ENCODE measurements at regions not wholly inside any gene's neighbourhood (a gene's known extent, or its start where the extent isn't known, plus 50 kb on each side); places are given as distances from the start of the nearest gene placed in this dataset.
"Not testable (repeated sequence)": the region's sequence is repeated elsewhere in the genome, so short reads cannot be mapped to it uniquely, and the experiment has no call there.

DNA sequence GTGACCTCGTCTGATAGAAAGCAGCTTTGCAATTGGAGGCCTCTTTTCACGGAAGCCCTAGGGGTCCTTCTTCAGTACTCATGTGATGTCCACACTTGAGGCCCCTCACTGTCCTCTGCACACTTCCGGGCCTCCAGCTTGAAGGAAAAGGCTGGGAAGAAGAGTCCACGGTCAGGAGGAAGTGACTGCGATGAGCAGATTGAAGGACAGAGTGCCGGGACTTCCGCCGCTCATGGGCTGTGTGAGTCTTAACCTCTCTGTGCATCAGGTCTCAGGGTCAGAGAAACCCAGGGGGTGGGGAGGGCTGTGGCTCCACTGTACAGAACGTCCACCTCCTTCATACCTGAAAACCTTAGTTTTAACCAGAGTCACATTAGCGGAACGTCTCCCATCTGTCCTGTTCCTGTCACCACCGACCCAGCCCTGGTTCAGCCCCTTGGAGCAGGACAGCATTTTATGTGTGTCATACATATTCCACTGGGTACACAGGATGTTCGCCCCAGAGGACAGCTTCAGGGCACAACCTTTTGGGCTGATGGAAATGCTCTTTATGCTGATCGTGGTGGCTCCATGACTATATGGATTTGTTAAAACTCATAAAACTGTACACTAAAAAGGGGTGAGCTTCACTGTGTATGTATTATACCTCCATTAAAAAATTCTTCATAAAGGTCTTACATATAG is 51.0 kb upstream of the SORCS2 start:
- no peak for DNase-seq
- H3K36me3 ChIP-seq (replicated peaks; ENCODE audit: control insufficient read depth, insufficient read depth, low read length), result no peaks in the 10 kb centered on the region
- H3K4me3 ChIP-seq (ENCODE audit: insufficient read depth, low read depth, low read length), result no peak overlapping the region
- no peaks in the 10 kb centered on the region for H3K27me3 ChIP-seq (ENCODE audit: control insufficient read depth, insufficient read depth, low read length)

DNA sequence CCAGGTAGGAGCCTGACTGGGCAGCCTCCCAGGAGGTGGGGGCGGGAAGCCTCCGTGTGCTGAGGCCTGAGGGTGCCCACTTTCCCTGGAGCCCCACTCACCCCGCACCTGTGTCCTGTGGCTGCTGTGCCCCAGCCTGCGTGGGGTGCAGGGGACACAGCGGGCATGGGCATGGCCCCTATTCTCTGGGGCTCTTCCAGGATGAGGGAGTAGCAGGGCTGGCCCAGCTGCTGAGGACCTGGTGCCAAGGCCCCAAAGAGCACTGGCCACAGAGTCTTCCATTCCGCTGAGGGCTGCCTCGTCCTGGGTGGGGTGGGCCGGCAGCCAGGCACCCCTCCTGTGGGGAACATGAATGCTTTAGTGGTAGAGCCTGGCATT is 51.7 kb upstream of the SORCS2 start:
- DNase-seq, result no peak
- Histone ChIP-seq H3K27me3 (ENCODE audit: control insufficient read depth, insufficient read depth, low read length) (no peaks in the 10 kb centered on the region), H3K36me3 (replicated peaks; ENCODE audit: control insufficient read depth, insufficient read depth, low read length) (no peaks in the 10 kb centered on the region), H3K4me3 (ENCODE audit: insufficient read depth, low read depth, low read length) (no peak overlapping the region)

GRCh38 chr4:7140062-7140691 is 52.2 kb upstream of the SORCS2 start:
- peak; percentile 35 for DNase-seq
- H3K4me3 ChIP-seq (ENCODE audit: insufficient read depth, low read depth, low read length), result no peak overlapping the region
- no peaks in the 10 kb centered on the region for H3K27me3 ChIP-seq (ENCODE audit: control insufficient read depth, insufficient read depth, low read length)
- no peaks in the 10 kb centered on the region for H3K36me3 ChIP-seq (replicated peaks; ENCODE audit: control insufficient read depth, insufficient read depth, low read length)

GRCh38 chr4:7139167-7139982 is 53.0 kb upstream of the SORCS2 start:
- H3K4me3 ChIP-seq (ENCODE audit: insufficient read depth, low read depth, low read length), result no peak overlapping the region
- no peaks in the 10 kb centered on the region for H3K27me3 ChIP-seq (ENCODE audit: control insufficient read depth, insufficient read depth, low read length)
- no peaks in the 10 kb centered on the region for H3K36me3 ChIP-seq (replicated peaks; ENCODE audit: control insufficient read depth, insufficient read depth, low read length)
- peak; percentile 47 for DNase-seq

DNA sequence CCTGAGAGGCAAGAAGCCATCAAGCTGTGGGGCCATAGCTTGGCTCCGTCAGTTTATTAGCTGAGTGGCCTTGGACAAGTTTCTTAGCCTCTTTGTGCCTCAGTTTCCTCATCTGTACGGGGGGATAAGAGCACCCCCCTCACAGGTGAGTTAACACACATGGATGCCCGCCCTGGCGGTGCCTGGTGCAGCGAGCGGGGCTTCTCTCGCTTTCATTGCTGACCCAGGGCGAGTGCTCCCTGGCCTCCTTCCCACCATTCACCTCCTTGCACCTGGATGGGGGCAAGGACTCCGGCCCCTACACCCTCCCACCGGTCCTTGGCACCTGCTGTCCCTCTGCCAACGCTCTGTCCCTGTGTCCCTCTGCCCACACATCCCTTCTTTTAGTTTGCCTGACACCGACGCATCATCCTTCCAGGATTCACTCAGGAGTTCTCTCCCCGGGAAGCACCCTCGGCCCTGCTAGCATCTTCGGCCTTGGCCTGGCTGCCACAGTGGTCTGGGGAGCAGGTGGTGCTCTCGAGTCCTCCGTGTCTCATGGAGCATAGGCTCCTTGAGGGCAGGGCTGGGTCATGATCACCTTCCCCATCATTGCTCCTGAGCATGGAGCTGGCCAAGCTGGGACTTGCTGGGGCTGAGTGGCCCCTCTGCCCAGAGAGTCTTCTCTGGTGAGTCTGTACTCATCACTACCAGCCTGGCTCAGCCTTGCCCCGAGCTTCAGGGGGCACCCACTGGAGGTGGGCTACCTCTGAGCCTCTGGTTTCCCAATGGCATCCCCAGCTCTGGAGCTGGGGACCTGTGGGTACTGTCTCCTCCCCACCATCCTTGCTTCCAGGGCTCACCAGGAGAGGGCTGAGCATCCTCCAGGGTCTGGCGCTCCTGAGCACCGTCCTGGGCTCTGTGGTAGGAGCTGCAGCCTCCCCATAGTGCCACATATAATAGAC is 53.8 kb upstream of the SORCS2 start:
- Histone ChIP-seq H3K4me3 (ENCODE audit: insufficient read depth, low read depth, low read length) (no peak overlapping the region), H3K27me3 (ENCODE audit: control insufficient read depth, insufficient read depth, low read length) (no peaks in the 10 kb centered on the region), H3K36me3 (replicated peaks; ENCODE audit: control insufficient read depth, insufficient read depth, low read length) (no peaks in the 10 kb centered on the region)
- DNase-seq, result no peak

DNA sequence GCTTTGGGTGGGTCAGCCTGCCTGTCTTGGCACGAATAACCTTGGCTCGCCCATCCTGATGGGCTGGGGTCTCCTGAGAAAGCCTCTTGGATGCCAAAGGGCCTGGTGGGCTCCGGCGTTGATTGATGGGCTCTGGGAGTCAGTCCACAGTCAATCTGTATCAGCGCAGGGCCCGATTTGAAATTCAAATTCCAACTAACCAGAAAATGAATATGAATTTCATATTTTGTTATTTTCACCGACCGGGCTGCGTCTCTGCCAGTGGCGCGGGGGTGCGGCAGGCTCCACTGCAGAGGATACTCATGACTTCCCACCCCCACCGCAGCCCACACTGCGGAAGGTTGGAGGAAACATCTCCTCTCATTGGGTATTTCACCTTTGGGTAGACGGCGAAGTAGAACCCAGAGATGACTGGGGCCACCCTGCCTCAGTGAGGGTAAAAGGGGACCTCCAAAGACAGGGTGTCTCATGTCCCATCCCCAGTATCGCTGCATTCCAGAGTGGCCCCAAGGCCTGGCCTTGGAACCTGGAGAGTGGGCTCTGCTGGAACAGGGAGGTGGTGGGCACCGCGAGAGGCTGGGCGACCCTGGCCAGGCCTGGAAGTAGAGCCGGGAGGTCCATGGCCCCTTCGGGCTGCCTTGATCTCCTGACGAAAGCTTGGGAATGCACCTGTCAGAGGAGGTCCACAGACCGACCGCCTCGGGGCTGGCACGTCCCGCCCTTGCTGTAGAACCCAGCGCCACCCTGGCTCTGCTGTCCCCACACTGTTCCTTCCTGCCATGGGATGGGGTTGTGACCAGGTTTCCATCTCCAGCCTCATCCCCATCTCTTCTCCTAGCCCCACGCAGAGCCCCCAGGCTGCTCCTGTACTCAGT is 54.8 kb upstream of the SORCS2 start:
- no peak for DNase-seq
- H3K4me3 ChIP-seq (ENCODE audit: insufficient read depth, low read depth, low read length), result no peak overlapping the region

GRCh38 chr4:7136351-7136750 is 56.0 kb upstream of the SORCS2 start:
- DNase-seq, result no peak
- no peaks in the 10 kb centered on the region for H3K36me3 ChIP-seq (replicated peaks; ENCODE audit: control insufficient read depth, insufficient read depth, low read length)

More for the DNA sequence above, 54.8 kb upstream of the SORCS2 start:
- Histone ChIP-seq H3K27me3 (ENCODE audit: control insufficient read depth, insufficient read depth, low read length) (no peaks in the 10 kb centered on the region), H3K36me3 (replicated peaks; ENCODE audit: control insufficient read depth, insufficient read depth, low read length) (no peaks in the 10 kb centered on the region)

DNA sequence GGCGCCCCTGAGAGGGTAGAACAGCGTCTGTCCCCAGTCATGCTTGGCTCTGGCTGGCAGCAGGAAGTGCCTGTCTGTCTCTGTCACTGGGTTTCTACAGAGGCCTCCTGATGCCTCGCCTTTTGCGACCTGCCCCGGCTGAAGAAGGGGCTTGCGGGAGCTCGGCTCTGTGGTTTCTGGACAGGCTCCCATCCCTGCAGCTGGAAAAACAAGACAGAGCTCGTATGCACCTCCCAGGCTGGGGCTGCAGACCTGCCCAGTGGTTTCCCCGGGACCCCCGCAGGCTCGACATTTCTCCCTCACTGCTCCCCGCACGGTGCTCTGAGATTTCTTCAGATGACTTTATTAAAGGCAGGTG is 57.0 kb upstream of the SORCS2 start:
- no peaks in the 10 kb centered on the region for H3K27me3 ChIP-seq (ENCODE audit: control insufficient read depth, insufficient read depth, low read length)
- no peak for DNase-seq

More at GRCh38 chr4:7136351-7136750, 56.0 kb upstream of the SORCS2 start:
- Histone ChIP-seq H3K4me3 (ENCODE audit: insufficient read depth, low read depth, low read length) (no peak overlapping the region), H3K27me3 (ENCODE audit: control insufficient read depth, insufficient read depth, low read length) (no peaks in the 10 kb centered on the region)

GRCh38 chr4:7134737-7135388 is 57.5 kb upstream of the SORCS2 start:
- no peaks in the 10 kb centered on the region for H3K27me3 ChIP-seq (ENCODE audit: control insufficient read depth, insufficient read depth, low read length)
- no peaks in the 10 kb centered on the region for H3K36me3 ChIP-seq (replicated peaks; ENCODE audit: control insufficient read depth, insufficient read depth, low read length)
- no peak overlapping the region for H3K4me3 ChIP-seq (ENCODE audit: insufficient read depth, low read depth, low read length)
- no peak for DNase-seq

More for the DNA sequence above, 57.0 kb upstream of the SORCS2 start:
- Histone ChIP-seq H3K4me3 (ENCODE audit: insufficient read depth, low read depth, low read length) (no peak overlapping the region), H3K36me3 (replicated peaks; ENCODE audit: control insufficient read depth, insufficient read depth, low read length) (no peaks in the 10 kb centered on the region)

DNA sequence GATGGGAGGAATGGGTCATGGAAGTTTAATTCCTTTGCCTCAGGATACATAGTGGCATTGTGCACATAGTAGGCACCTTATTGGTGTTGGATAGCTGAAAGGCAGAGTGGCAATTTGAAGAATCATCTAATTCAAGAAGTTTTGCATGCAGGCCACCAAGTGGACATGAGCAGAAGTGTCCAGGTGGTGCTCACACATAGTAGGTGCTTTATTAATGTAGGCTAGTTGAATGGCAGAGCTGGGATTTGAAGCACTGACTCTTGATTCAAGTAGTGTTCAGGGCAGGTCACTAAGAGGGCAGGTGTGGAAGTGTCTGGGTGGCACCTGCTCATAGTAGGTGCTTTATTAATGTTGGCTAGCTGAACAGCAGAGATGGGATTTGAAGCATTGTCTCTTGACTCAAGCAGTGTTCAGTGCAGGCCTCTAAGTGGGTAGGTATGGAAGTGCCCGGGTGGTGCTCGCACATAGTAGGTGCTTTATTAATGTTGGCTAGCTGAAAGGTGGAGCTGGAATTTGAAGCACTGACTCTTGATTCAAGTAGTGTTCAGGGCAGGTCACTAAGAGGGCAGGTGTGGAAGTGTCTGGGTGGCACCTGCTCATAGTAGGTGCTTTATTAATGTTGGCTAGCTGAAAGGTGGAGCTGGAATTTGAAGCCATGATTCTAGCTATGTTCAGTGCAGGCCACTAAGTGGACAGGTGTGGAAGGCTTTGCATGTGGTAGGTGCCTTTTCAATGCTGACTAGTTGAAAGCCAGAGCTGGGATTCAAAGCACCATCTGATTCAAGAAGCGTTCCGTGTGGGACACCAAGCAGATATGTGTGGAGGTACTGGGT is 58.3 kb upstream of the SORCS2 start:
- not testable (repeated sequence) for H3K4me3 ChIP-seq (ENCODE audit: insufficient read depth, low read depth, low read length); H3K27me3 ChIP-seq (ENCODE audit: control insufficient read depth, insufficient read depth, low read length); H3K36me3 ChIP-seq (replicated peaks; ENCODE audit: control insufficient read depth, insufficient read depth, low read length); DNase-seq

DNA sequence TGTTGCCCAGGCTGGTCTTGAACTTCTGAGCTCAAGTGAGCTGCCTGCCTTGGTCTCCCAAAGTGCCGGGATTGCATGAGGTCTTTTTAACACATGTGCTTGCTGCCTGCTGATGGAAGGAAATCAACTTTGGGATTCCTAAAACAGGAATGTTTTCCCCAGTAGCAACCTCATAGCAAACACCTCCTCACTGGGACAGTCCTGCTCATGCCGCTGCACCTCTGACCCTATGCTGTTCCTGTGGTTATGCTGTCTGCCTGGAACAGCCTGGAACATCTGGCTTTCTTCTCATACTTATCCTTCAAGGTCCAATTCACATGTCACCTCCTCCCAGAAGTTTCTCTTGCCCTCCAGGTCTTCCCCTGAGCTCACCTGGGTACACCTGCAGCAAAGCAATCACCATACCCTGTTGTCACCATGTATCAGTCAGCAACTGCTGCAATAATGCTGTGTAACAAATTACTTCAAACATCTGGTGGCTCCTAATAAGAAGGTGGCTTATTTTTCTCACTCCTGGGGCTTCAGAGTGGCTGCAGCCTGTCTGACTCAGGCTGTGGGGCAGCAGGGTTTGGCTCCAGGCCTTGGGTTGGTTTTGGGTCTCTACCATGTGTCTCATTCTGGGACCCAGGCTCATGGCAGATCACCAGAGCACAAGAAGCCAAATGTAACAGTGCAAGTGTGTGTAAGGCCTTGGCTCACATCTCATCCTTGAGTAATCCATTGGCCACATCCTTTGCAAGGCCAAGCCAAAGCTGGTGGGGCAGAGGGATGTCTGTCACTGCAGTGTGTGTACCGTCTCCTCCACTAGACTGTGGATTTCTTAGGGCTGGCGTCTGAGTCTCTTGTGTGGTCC is 59.4 kb upstream of the SORCS2 start:
- H3K27me3 ChIP-seq (ENCODE audit: control insufficient read depth, insufficient read depth, low read length), result no peaks in the 10 kb centered on the region
- no peak for DNase-seq
- no peaks in the 10 kb centered on the region for H3K36me3 ChIP-seq (replicated peaks; ENCODE audit: control insufficient read depth, insufficient read depth, low read length)
- no peak overlapping the region for H3K4me3 ChIP-seq (ENCODE audit: insufficient read depth, low read depth, low read length)

DNA sequence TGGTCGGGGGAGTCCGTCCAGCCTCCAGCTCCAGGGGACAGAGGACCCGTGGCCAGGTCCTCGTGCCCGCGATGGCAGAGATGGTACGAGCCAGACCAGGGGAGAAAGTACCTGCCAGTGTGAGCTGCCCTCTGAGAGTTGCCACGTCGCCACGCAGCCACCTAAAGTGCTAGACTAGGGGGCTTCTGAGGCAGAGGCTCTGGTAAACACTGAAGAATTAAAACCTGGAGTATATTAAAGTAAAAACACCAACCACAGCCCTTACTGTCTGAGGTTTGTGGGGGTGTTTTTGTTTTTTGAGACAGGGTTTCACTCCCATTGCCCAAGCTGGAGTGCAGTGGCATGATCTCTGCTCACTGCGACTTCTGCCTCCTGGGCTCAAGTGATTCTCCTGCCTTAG is 60.1 kb upstream of the SORCS2 start:
- no peak for DNase-seq
- Histone ChIP-seq H3K27me3 (ENCODE audit: control insufficient read depth, insufficient read depth, low read length) (no peaks in the 10 kb centered on the region), H3K36me3 (replicated peaks; ENCODE audit: control insufficient read depth, insufficient read depth, low read length) (no peaks in the 10 kb centered on the region), H3K4me3 (ENCODE audit: insufficient read depth, low read depth, low read length) (no peak overlapping the region)

Data from H7 (cell line).